GM12878 (cell line): ENCODE measurements at regions not wholly inside any gene's neighbourhood (a gene's known extent, or its start where the extent isn't known, plus 50 kb on each side); places are given as distances from the start of the nearest gene placed in this dataset.

ENCODE experiments used
- CBFB ChIP-seq: IDR thresholded peaks from 2 replicates; pipeline ENCODE4 v1.6.1; 2016; ENCODE audit warnings: antibody characterized with exemption, low read depth
- ETV6 ChIP-seq, 2 experiments: fragments of 450-650 bp in 1 of 2; IDR thresholded peaks in 1 of 2; conservative IDR thresholded peaks in 1 of 2; 2 replicates each; pipeline ENCODE4 v1.6.1; 2014; ENCODE audit warnings: antibody characterized with exemption in 1 of 2, borderline replicate concordance in 1 of 2, low read depth in 1 of 2, mild to moderate bottlenecking in 1 of 2, moderate library complexity in 1 of 2
- EZH2 ChIP-seq: IDR thresholded peaks from 2 replicates; pipeline ENCODE4 v1.6.1; 2012; ENCODE audit warnings: low read depth, mild to moderate bottlenecking, control low read depth, inconsistent platforms, low read length, borderline replicate concordance; ENCODE audit not compliant: control insufficient read depth
- MTA3 ChIP-seq: IDR thresholded peaks from 2 replicates; pipeline ENCODE4 v1.6.1; 2012; ENCODE audit warnings: low read length, inconsistent platforms, borderline replicate concordance
- MXI1 ChIP-seq: fragments of 150-350 bp; IDR thresholded peaks from 2 replicates; pipeline ENCODE4 v1.6.1; 2011; ENCODE audit warnings: low read depth, mild to moderate bottlenecking, inconsistent platforms, low read length, improper control_type of control experiment
- POLR2AphosphoS5 ChIP-seq: IDR thresholded peaks from 2 replicates; pipeline ENCODE4 v1.6.1; 2011; ENCODE audit warnings: mild to moderate bottlenecking, low read length, inconsistent platforms
- TCF7 ChIP-seq: IDR thresholded peaks from 2 replicates; pipeline ENCODE4 v1.6.1; 2014; ENCODE audit warnings: antibody characterized with exemption, borderline replicate concordance
- TF ChIP-seq, protein P1 (sequence below), 3 experiments: IDR thresholded peaks in 2 of 3; conservative IDR thresholded peaks in 1 of 3; 2 replicates each; pipeline ENCODE4 v1.5.1; 2011; ENCODE audit warnings: low read depth in 3 of 3, low read length in 3 of 3, mild to moderate bottlenecking in 3 of 3, control low read depth in 2 of 3, moderate library complexity in 2 of 3, inconsistent platforms in 1 of 3, mixed read lengths in 1 of 3; ENCODE audit not compliant: control insufficient read depth in 2 of 3, insufficient read depth in 1 of 3; ENCODE audit errors: extremely low read depth in 1 of 3
- TF ChIP-seq, protein P2 (sequence below): fragments of 450-650 bp; IDR thresholded peaks from 2 replicates; pipeline ENCODE4 v1.6.1; 2017; ENCODE audit warnings: antibody characterized with exemption, mild to moderate bottlenecking, moderate library complexity

DNA sequence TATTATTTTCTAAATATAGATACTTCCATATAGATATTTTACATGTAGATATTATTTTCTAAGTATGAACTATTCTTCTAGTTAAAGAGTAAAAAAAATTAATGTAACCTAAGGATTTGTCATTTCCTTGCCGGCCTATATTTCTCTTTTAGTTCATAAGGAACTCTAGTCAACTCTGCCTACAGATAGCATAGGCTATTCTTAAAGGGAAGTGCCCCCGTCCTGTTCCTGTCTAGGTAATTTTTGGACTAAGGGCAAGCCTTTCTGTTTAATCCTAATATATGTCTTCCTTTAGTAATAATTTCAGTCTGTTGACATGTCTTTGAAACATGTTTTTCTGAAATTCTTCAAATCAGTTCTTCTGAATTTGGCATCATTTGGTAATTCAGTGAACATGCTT is 161.9 kb downstream of the C11orf91 start:
- TF ChIP-seq TCF7: no peak
- TF ChIP-seq, protein P1, sequence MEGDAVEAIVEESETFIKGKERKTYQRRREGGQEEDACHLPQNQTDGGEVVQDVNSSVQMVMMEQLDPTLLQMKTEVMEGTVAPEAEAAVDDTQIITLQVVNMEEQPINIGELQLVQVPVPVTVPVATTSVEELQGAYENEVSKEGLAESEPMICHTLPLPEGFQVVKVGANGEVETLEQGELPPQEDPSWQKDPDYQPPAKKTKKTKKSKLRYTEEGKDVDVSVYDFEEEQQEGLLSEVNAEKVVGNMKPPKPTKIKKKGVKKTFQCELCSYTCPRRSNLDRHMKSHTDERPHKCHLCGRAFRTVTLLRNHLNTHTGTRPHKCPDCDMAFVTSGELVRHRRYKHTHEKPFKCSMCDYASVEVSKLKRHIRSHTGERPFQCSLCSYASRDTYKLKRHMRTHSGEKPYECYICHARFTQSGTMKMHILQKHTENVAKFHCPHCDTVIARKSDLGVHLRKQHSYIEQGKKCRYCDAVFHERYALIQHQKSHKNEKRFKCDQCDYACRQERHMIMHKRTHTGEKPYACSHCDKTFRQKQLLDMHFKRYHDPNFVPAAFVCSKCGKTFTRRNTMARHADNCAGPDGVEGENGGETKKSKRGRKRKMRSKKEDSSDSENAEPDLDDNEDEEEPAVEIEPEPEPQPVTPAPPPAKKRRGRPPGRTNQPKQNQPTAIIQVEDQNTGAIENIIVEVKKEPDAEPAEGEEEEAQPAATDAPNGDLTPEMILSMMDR (IDR thresholded peaks at IDR 0.05 in 2 of 3, conservative IDR thresholded peaks at IDR 0.05 in 1 of 3; ENCODE audit: control insufficient read depth in 2 of 3, extremely low read depth in 1 of 3, insufficient read depth in 1 of 3, low read depth in 3 of 3, low read length in 3 of 3): no peak
- TF ChIP-seq MXI1: no peak
- TF ChIP-seq EZH2: no peak
- TF ChIP-seq POLR2AphosphoS5: no peak
- TF ChIP-seq ETV6 (conservative IDR thresholded peaks at IDR 0.05 in 1 of 2, IDR thresholded peaks at IDR 0.05 in 1 of 2; ENCODE audit: borderline replicate concordance in 1 of 2, low read depth in 1 of 2): no peak
- no peak for TF ChIP-seq MTA3
- TF ChIP-seq CBFB: no peak
- TF ChIP-seq, protein P2, sequence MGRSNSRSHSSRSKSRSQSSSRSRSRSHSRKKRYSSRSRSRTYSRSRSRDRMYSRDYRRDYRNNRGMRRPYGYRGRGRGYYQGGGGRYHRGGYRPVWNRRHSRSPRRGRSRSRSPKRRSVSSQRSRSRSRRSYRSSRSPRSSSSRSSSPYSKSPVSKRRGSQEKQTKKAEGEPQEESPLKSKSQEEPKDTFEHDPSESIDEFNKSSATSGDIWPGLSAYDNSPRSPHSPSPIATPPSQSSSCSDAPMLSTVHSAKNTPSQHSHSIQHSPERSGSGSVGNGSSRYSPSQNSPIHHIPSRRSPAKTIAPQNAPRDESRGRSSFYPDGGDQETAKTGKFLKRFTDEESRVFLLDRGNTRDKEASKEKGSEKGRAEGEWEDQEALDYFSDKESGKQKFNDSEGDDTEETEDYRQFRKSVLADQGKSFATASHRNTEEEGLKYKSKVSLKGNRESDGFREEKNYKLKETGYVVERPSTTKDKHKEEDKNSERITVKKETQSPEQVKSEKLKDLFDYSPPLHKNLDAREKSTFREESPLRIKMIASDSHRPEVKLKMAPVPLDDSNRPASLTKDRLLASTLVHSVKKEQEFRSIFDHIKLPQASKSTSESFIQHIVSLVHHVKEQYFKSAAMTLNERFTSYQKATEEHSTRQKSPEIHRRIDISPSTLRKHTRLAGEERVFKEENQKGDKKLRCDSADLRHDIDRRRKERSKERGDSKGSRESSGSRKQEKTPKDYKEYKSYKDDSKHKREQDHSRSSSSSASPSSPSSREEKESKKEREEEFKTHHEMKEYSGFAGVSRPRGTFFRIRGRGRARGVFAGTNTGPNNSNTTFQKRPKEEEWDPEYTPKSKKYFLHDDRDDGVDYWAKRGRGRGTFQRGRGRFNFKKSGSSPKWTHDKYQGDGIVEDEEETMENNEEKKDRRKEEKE: no peak
